ENCODE measurements at regions not wholly inside any gene's neighbourhood (a gene's known extent, or its start where the extent isn't known, plus 50 kb on each side); places are given as distances from the start of the nearest gene placed in this dataset.

GRCh38 chr7:156180451-156181229 is 368.4 kb upstream of the SHH start:
- no peaks in the 10 kb centered on the region for H3K36me3 Mint-ChIP-seq (ENCODE audit: low read depth)
- no peaks in the 10 kb centered on the region for H3K4me1 Mint-ChIP-seq (ENCODE audit: low read depth)
- H3K27ac Mint-ChIP-seq, result no peak overlapping the region
- no peak overlapping the region for H3K4me3 Mint-ChIP-seq
- H3K9me3 Mint-ChIP-seq (ENCODE audit: insufficient read depth), result no peaks in the 10 kb centered on the region
- ATAC-seq (no peak), DNase-seq (no peak)
- H3K27me3 Mint-ChIP-seq (ENCODE audit: low read depth), result peaks cover 11% of the 10 kb centered on the region
- ChIA-PET CTCF (no interaction called here), POLR2A (no interaction called here)

GRCh38 chr7:156179872-156180390 is 367.7 kb upstream of the SHH start:
- no peak for DNase-seq
- Mint-ChIP-seq H3K9me3 (ENCODE audit: insufficient read depth) (no peaks in the 10 kb centered on the region), H3K27ac (no peak overlapping the region), H3K36me3 (ENCODE audit: low read depth) (no peaks in the 10 kb centered on the region), H3K27me3 (ENCODE audit: low read depth) (peaks cover 5% of the 10 kb centered on the region), H3K4me3 (no peak overlapping the region), H3K4me1 (ENCODE audit: low read depth) (no peaks in the 10 kb centered on the region)
- no peak for ATAC-seq
- CTCF ChIA-PET, result no interaction called here
- POLR2A ChIA-PET, result no interaction called here

GRCh38 chr7:156178857-156179256 is 366.6 kb upstream of the SHH start:
- Mint-ChIP-seq H3K36me3 (ENCODE audit: low read depth) (no peaks in the 10 kb centered on the region), H3K27me3 (ENCODE audit: low read depth) (no peaks in the 10 kb centered on the region)

GRCh38 chr7:156178214-156178613 is 366.0 kb upstream of the SHH start:
- no peaks in the 10 kb centered on the region for H3K9me3 Mint-ChIP-seq (ENCODE audit: insufficient read depth)
- CTCF ChIA-PET, result no interaction called here
- no peak for ATAC-seq
- no peak for DNase-seq
- POLR2A ChIA-PET, result no interaction called here
- no peaks in the 10 kb centered on the region for H3K27me3 Mint-ChIP-seq (ENCODE audit: low read depth)
- H3K36me3 Mint-ChIP-seq (ENCODE audit: low read depth), result no peaks in the 10 kb centered on the region
- no peaks in the 10 kb centered on the region for H3K4me1 Mint-ChIP-seq (ENCODE audit: low read depth)
- H3K27ac Mint-ChIP-seq, result no peak overlapping the region
- H3K4me3 Mint-ChIP-seq, result no peak overlapping the region

More at GRCh38 chr7:156178857-156179256, 366.6 kb upstream of the SHH start:
- ChIA-PET POLR2A (no interaction called here), CTCF (no interaction called here)
- no peaks in the 10 kb centered on the region for H3K9me3 Mint-ChIP-seq (ENCODE audit: insufficient read depth)
- no peak for ATAC-seq
- no peak overlapping the region for H3K27ac Mint-ChIP-seq
- H3K4me3 Mint-ChIP-seq, result no peak overlapping the region
- no peak for DNase-seq
- no peaks in the 10 kb centered on the region for H3K4me1 Mint-ChIP-seq (ENCODE audit: low read depth)

GRCh38 chr7:156177422-156178055 is 365.3 kb upstream of the SHH start:
- Mint-ChIP-seq H3K27ac (no peak overlapping the region), H3K4me1 (ENCODE audit: low read depth) (no peaks in the 10 kb centered on the region), H3K36me3 (ENCODE audit: low read depth) (no peaks in the 10 kb centered on the region), H3K27me3 (ENCODE audit: low read depth) (no peaks in the 10 kb centered on the region), H3K9me3 (ENCODE audit: insufficient read depth) (no peaks in the 10 kb centered on the region), H3K4me3 (no peak overlapping the region)
- ATAC-seq (no peak), DNase-seq (no peak)
- POLR2A ChIA-PET, result no interaction called here
- CTCF ChIA-PET, result no interaction called here

- Mint-ChIP-seq H3K27me3 (ENCODE audit: low read depth) (no peaks in the 10 kb centered on the region), H3K4me3 (no peak overlapping the region), H3K36me3 (ENCODE audit: low read depth) (no peaks in the 10 kb centered on the region), H3K4me1 (ENCODE audit: low read depth) (no peaks in the 10 kb centered on the region), H3K27ac (no peak overlapping the region), H3K9me3 (ENCODE audit: insufficient read depth) (no peaks in the 10 kb centered on the region)
- POLR2A ChIA-PET, result no interaction called here
- ATAC-seq (no peak), DNase-seq (no peak)
- CTCF ChIA-PET, result no interaction called here
Observed at GRCh38 chr7:156176039-156176438, 363.8 kb upstream of the SHH start.

GRCh38 chr7:156175003-156175402 is 362.7 kb upstream of the SHH start:
- Mint-ChIP-seq H3K9me3 (ENCODE audit: insufficient read depth) (no peaks in the 10 kb centered on the region), H3K4me1 (ENCODE audit: low read depth) (no peaks in the 10 kb centered on the region), H3K27ac (no peak overlapping the region), H3K36me3 (ENCODE audit: low read depth) (no peaks in the 10 kb centered on the region), H3K27me3 (ENCODE audit: low read depth) (no peaks in the 10 kb centered on the region), H3K4me3 (no peak overlapping the region)
- DNase-seq (no peak), ATAC-seq (no peak)
- CTCF ChIA-PET, result no interaction called here
- POLR2A ChIA-PET, result no interaction called here

GRCh38 chr7:156174428-156174827 is 362.2 kb upstream of the SHH start:
- Mint-ChIP-seq H3K27me3 (ENCODE audit: low read depth) (no peaks in the 10 kb centered on the region), H3K36me3 (ENCODE audit: low read depth) (no peaks in the 10 kb centered on the region), H3K4me1 (ENCODE audit: low read depth) (no peaks in the 10 kb centered on the region), H3K4me3 (no peak overlapping the region), H3K27ac (no peak overlapping the region), H3K9me3 (ENCODE audit: insufficient read depth) (no peaks in the 10 kb centered on the region)
- DNase-seq (no peak), ATAC-seq (no peak)
- ChIA-PET POLR2A (no interaction called here), CTCF (no interaction called here)

- POLR2A ChIA-PET, result no interaction called here
- CTCF ChIA-PET, result no interaction called here
- no peak for DNase-seq
- no peak for ATAC-seq
- Mint-ChIP-seq H3K36me3 (ENCODE audit: low read depth) (no peaks in the 10 kb centered on the region), H3K9me3 (ENCODE audit: insufficient read depth) (no peaks in the 10 kb centered on the region), H3K27me3 (ENCODE audit: low read depth) (no peaks in the 10 kb centered on the region), H3K27ac (no peak overlapping the region), H3K4me1 (ENCODE audit: low read depth) (no peaks in the 10 kb centered on the region), H3K4me3 (no peak overlapping the region)
Observed at GRCh38 chr7:156173748-156174353, 361.6 kb upstream of the SHH start.

- Mint-ChIP-seq H3K27ac (no peak overlapping the region), H3K4me1 (ENCODE audit: low read depth) (no peaks in the 10 kb centered on the region), H3K9me3 (ENCODE audit: insufficient read depth) (no peaks in the 10 kb centered on the region), H3K4me3 (no peak overlapping the region), H3K27me3 (ENCODE audit: low read depth) (no peaks in the 10 kb centered on the region), H3K36me3 (ENCODE audit: low read depth) (no peaks in the 10 kb centered on the region)
- ATAC-seq, result no peak
- POLR2A ChIA-PET, result no interaction called here
- DNase-seq, result no peak
- CTCF ChIA-PET, result no interaction called here
Observed at GRCh38 chr7:156173346-156173745, 361.1 kb upstream of the SHH start.

- Mint-ChIP-seq H3K27ac (no peak overlapping the region), H3K9me3 (ENCODE audit: insufficient read depth) (no peaks in the 10 kb centered on the region), H3K4me3 (no peak overlapping the region), H3K36me3 (ENCODE audit: low read depth) (no peaks in the 10 kb centered on the region), H3K4me1 (ENCODE audit: low read depth) (no peaks in the 10 kb centered on the region), H3K27me3 (ENCODE audit: low read depth) (no peaks in the 10 kb centered on the region)
- no peak for ATAC-seq
- ChIA-PET CTCF (no interaction called here), POLR2A (no interaction called here)
- no peak for DNase-seq
Observed at GRCh38 chr7:156172638-156173037, 360.4 kb upstream of the SHH start.

GRCh38 chr7:156169474-156170370 is 357.5 kb upstream of the SHH start:
- H3K27ac Mint-ChIP-seq, result no peak overlapping the region

More at GRCh38 chr7:156169474-156170370, 357.5 kb upstream of the SHH start:
- H3K4me3 Mint-ChIP-seq, result no peak overlapping the region
- DNase-seq, result no peak
- no peaks in the 10 kb centered on the region for H3K27me3 Mint-ChIP-seq (ENCODE audit: low read depth)
- no peaks in the 10 kb centered on the region for H3K4me1 Mint-ChIP-seq (ENCODE audit: low read depth)
- no peaks in the 10 kb centered on the region for H3K36me3 Mint-ChIP-seq (ENCODE audit: low read depth)
- POLR2A ChIA-PET, result no interaction called here
- no peaks in the 10 kb centered on the region for H3K9me3 Mint-ChIP-seq (ENCODE audit: insufficient read depth)
- no peak for ATAC-seq
- CTCF ChIA-PET, result no interaction called here

Data from activated CD8-positive, alpha-beta T cell treated with anti-CD3 and anti-CD28 coated beads, Interleukin-2, amount 10 ng/mL, durations not matched to agents 7 days and 5 days (primary cell).